ENCODE measurements at regions not wholly inside any gene's neighbourhood (a gene's known extent, or its start where the extent isn't known, plus 50 kb on each side); places are given as distances from the start of the nearest gene placed in this dataset.
A peak's percentile ranks its signal among the peaks of the same experiment; 100 is the strongest.

GRCh38 chr6:150299873-150300485 is 68.8 kb upstream of the IYD start:
- H3K36me3 ChIP-seq (ENCODE audit: low read depth), result no peaks in the 10 kb centered on the region
- TF ChIP-seq, protein P1, sequence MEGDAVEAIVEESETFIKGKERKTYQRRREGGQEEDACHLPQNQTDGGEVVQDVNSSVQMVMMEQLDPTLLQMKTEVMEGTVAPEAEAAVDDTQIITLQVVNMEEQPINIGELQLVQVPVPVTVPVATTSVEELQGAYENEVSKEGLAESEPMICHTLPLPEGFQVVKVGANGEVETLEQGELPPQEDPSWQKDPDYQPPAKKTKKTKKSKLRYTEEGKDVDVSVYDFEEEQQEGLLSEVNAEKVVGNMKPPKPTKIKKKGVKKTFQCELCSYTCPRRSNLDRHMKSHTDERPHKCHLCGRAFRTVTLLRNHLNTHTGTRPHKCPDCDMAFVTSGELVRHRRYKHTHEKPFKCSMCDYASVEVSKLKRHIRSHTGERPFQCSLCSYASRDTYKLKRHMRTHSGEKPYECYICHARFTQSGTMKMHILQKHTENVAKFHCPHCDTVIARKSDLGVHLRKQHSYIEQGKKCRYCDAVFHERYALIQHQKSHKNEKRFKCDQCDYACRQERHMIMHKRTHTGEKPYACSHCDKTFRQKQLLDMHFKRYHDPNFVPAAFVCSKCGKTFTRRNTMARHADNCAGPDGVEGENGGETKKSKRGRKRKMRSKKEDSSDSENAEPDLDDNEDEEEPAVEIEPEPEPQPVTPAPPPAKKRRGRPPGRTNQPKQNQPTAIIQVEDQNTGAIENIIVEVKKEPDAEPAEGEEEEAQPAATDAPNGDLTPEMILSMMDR (IDR thresholded peaks at IDR 0.05; ENCODE audit: poor library complexity, severe bottlenecking), result no peak
- no peaks in the 10 kb centered on the region for H3K9me3 ChIP-seq (ENCODE audit: severe bottlenecking)
- no peak overlapping the region for H3K27ac ChIP-seq (ENCODE audit: poor library complexity, severe bottlenecking)
- ATAC-seq (ENCODE audit: low read depth) (no peak), DNase-seq (ENCODE audit: low spot score) (no peak)
- H3K27me3 ChIP-seq (ENCODE audit: insufficient read depth, poor library complexity, severe bottlenecking), result no peaks in the 10 kb centered on the region
- no peak overlapping the region for H3K4me3 ChIP-seq (ENCODE audit: severe bottlenecking)
- H3K4me1 ChIP-seq (ENCODE audit: insufficient read depth, poor library complexity, severe bottlenecking), result peaks cover 30% of the 10 kb centered on the region

- Histone ChIP-seq H3K27ac (ENCODE audit: poor library complexity, severe bottlenecking) (no peak overlapping the region), H3K9me3 (ENCODE audit: severe bottlenecking) (no peaks in the 10 kb centered on the region), H3K4me3 (ENCODE audit: severe bottlenecking) (no peak overlapping the region), H3K27me3 (ENCODE audit: insufficient read depth, poor library complexity, severe bottlenecking) (no peaks in the 10 kb centered on the region), H3K4me1 (ENCODE audit: insufficient read depth, poor library complexity, severe bottlenecking) (peaks cover 27% of the 10 kb centered on the region), H3K36me3 (ENCODE audit: low read depth) (no peaks in the 10 kb centered on the region)
- TF ChIP-seq, protein P1 (IDR thresholded peaks at IDR 0.05; ENCODE audit: poor library complexity, severe bottlenecking), result no peak
- DNase-seq (ENCODE audit: low spot score) (no peak), ATAC-seq (ENCODE audit: low read depth) (peak; percentile 91)
Observed at GRCh38 chr6:150301846-150302519, 66.8 kb upstream of the IYD start.

DNA sequence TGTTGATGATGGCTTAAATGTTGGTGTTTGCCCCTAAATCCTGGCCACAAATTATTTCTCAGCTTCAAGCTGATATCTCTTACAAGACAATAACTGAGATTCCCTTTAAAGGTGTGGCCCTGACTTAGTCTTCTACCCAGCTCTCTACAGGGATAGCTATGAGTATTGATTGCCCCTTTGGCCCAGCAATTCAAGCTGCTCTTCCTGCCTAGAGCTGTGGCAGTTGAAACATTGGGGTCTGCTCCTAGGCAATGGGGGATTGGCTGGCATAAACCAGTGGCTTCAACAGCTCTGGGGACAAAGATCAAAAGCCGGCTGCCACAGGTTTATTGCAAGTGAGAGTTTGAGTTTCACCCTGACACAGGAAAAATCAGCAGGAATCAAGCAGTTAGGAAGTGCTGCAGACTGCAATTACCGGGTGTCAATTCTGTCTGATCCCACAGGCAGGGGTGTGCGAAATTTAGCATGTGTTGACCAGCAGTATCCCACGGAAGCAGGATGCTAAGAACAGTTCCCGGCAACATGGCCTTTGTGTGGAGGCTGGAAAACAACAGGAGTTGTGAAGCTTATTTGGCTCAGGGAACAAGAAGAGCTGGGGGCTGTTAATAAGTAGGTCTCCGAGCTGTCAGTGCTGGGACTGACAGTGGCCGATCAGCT is 66.2 kb upstream of the IYD start:
- no peak overlapping the region for H3K27ac ChIP-seq (ENCODE audit: poor library complexity, severe bottlenecking)
- no peaks in the 10 kb centered on the region for H3K27me3 ChIP-seq (ENCODE audit: insufficient read depth, poor library complexity, severe bottlenecking)
- TF ChIP-seq, protein P1 (IDR thresholded peaks at IDR 0.05; ENCODE audit: poor library complexity, severe bottlenecking), result no peak
- DNase-seq (ENCODE audit: low spot score) (no peak), ATAC-seq (ENCODE audit: low read depth) (peak; percentile 57)
- no peak overlapping the region for H3K4me3 ChIP-seq (ENCODE audit: severe bottlenecking)
- peaks cover 20% of the 10 kb centered on the region for H3K4me1 ChIP-seq (ENCODE audit: insufficient read depth, poor library complexity, severe bottlenecking)
- no peaks in the 10 kb centered on the region for H3K36me3 ChIP-seq (ENCODE audit: low read depth)
- H3K9me3 ChIP-seq (ENCODE audit: severe bottlenecking), result no peaks in the 10 kb centered on the region

DNA sequence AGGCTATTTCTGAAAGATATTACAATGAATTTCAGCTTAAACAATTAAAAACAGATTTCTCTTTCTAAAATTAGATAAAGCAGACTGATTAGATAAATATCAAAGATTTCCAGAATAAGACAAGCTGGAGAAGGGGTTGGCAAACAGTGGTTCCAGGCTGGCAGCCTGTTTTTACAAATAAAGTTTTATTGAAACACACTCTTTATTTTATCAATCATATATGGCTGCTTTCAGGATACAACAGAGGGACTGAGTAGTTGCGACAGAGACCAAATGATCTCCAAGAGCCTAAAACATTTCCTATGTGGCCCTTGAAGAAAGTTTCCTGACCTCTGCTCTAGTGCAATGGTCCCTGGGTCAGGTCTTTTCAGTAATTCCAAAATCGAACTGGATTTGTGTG is 65.6 kb upstream of the IYD start:
- peaks cover 14% of the 10 kb centered on the region for H3K4me1 ChIP-seq (ENCODE audit: insufficient read depth, poor library complexity, severe bottlenecking)
- DNase-seq (ENCODE audit: low spot score), result no peak
- no peaks in the 10 kb centered on the region for H3K36me3 ChIP-seq (ENCODE audit: low read depth)
- no peak overlapping the region for H3K27ac ChIP-seq (ENCODE audit: poor library complexity, severe bottlenecking)
- H3K4me3 ChIP-seq (ENCODE audit: severe bottlenecking), result no peak overlapping the region
- H3K27me3 ChIP-seq (ENCODE audit: insufficient read depth, poor library complexity, severe bottlenecking), result no peaks in the 10 kb centered on the region
- TF ChIP-seq, protein P1 (IDR thresholded peaks at IDR 0.05; ENCODE audit: poor library complexity, severe bottlenecking), result no peak
- ATAC-seq (ENCODE audit: low read depth), result no peak
- no peaks in the 10 kb centered on the region for H3K9me3 ChIP-seq (ENCODE audit: severe bottlenecking)

Measured in RWPE2 (cell line).